ENCODE measurements at regions not wholly inside any gene's neighbourhood (a gene's known extent, or its start where the extent isn't known, plus 50 kb on each side); places are given as distances from the start of the nearest gene placed in this dataset.
A peak's percentile ranks its signal among the peaks of the same experiment; 100 is the strongest.

GRCh38 chr1:173408886-173409285 is 68.2 kb upstream of the PRDX6 start:
- Histone ChIP-seq H3K4me1 (ENCODE audit: insufficient read depth, low read length) (peaks cover 23% of the 10 kb centered on the region), H3K36me3 (ENCODE audit: insufficient read depth, low read length) (peaks cover 6% of the 10 kb centered on the region), H3K27ac (ENCODE audit: low read depth in 1 of 2, low read length in 2 of 2) (no peak overlapping the region), H3K4me3 (ENCODE audit: low read length) (no peak overlapping the region), H3K27me3 (ENCODE audit: control insufficient read depth in 1 of 2, insufficient read depth in 2 of 2, low read length in 2 of 2) (no peaks in the 10 kb centered on the region), H3K9me3 (ENCODE audit: control insufficient read depth in 1 of 2, insufficient read depth in 1 of 2, low read length in 2 of 2) (no peaks in the 10 kb centered on the region)
- Mint-ChIP-seq H3K27ac (no peak overlapping the region), H3K4me3 (no peak overlapping the region), H3K9me3 (no peaks in the 10 kb centered on the region), H3K27me3 (no peaks in the 10 kb centered on the region), H3K4me1 (ENCODE audit: low read depth) (peaks cover 35% of the 10 kb centered on the region), H3K36me3 (ENCODE audit: low read depth) (peaks cover 4% of the 10 kb centered on the region)
- TF ChIP-seq, protein P1, sequence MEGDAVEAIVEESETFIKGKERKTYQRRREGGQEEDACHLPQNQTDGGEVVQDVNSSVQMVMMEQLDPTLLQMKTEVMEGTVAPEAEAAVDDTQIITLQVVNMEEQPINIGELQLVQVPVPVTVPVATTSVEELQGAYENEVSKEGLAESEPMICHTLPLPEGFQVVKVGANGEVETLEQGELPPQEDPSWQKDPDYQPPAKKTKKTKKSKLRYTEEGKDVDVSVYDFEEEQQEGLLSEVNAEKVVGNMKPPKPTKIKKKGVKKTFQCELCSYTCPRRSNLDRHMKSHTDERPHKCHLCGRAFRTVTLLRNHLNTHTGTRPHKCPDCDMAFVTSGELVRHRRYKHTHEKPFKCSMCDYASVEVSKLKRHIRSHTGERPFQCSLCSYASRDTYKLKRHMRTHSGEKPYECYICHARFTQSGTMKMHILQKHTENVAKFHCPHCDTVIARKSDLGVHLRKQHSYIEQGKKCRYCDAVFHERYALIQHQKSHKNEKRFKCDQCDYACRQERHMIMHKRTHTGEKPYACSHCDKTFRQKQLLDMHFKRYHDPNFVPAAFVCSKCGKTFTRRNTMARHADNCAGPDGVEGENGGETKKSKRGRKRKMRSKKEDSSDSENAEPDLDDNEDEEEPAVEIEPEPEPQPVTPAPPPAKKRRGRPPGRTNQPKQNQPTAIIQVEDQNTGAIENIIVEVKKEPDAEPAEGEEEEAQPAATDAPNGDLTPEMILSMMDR (IDR thresholded peaks at IDR 0.05) = no peak
- POLR2A ChIA-PET = no interaction called here
- DNase-seq (no peak), ATAC-seq (ENCODE audit: poor library complexity) (no peak)
- intact Hi-C loops (cut with DNase I, micrococcal nuclease) = no loop called here
- CTCF ChIA-PET = no interaction called here

DNA sequence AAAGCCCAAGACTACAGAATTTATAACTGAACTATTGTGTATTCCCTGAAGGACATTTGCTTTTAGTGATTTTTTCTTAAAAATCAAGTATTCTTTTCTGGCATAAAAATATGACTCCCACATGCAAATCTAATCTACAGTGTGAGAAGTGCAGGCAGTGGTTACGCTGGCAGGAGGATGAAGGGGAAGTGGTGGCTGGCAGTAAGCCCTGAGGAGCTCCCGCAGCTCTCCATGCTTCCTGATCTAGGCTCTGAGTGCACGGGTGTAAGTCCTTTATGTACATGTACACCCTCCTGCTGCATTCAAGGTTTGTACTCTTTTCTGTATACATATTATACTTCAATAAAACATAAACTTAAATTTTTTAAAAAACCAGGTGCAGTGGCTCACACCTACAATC is 67.5 kb upstream of the PRDX6 start:
- Mint-ChIP-seq H3K27ac (peak overlapping the region; percentile 56), H3K27me3 (no peaks in the 10 kb centered on the region), H3K4me1 (ENCODE audit: low read depth) (peaks cover 35% of the 10 kb centered on the region), H3K9me3 (no peaks in the 10 kb centered on the region), H3K36me3 (ENCODE audit: low read depth) (peaks cover 4% of the 10 kb centered on the region), H3K4me3 (no peak overlapping the region)
- Histone ChIP-seq H3K36me3 (ENCODE audit: insufficient read depth, low read length) (peaks cover 6% of the 10 kb centered on the region), H3K4me1 (ENCODE audit: insufficient read depth, low read length) (peaks cover 23% of the 10 kb centered on the region), H3K9me3 (ENCODE audit: control insufficient read depth in 1 of 2, insufficient read depth in 1 of 2, low read length in 2 of 2) (no peaks in the 10 kb centered on the region), H3K27ac (ENCODE audit: low read depth in 1 of 2, low read length in 2 of 2) (no peak overlapping the region), H3K27me3 (ENCODE audit: control insufficient read depth in 1 of 2, insufficient read depth in 2 of 2, low read length in 2 of 2) (no peaks in the 10 kb centered on the region), H3K4me3 (ENCODE audit: low read length) (no peak overlapping the region)
- ATAC-seq (ENCODE audit: poor library complexity) = peak; percentile 71
- POLR2A ChIA-PET = no interaction called here
- intact Hi-C loops (cut with DNase I, micrococcal nuclease) = no loop called here
- peak in 4 of 14 experiments; percentile 40 to 57 (median 52) for DNase-seq
- CTCF ChIA-PET = no interaction called here
- TF ChIP-seq, protein P1 (IDR thresholded peaks at IDR 0.05) = no peak

- no peaks in the 10 kb centered on the region for H3K9me3 Mint-ChIP-seq
- TF ChIP-seq, protein P1 (IDR thresholded peaks at IDR 0.05) = no peak
- Histone ChIP-seq H3K27ac (ENCODE audit: low read depth in 1 of 2, low read length in 2 of 2) (no peak overlapping the region), H3K9me3 (ENCODE audit: control insufficient read depth in 1 of 2, insufficient read depth in 1 of 2, low read length in 2 of 2) (no peaks in the 10 kb centered on the region), H3K27me3 (ENCODE audit: control insufficient read depth in 1 of 2, insufficient read depth in 2 of 2, low read length in 2 of 2) (no peaks in the 10 kb centered on the region), H3K36me3 (ENCODE audit: insufficient read depth, low read length) (peaks cover 6% of the 10 kb centered on the region), H3K4me1 (ENCODE audit: insufficient read depth, low read length) (peaks cover 23% of the 10 kb centered on the region), H3K4me3 (ENCODE audit: low read length) (no peak overlapping the region)
- peak overlapping the region; percentile 56 for H3K27ac Mint-ChIP-seq
- peaks cover 10% of the 10 kb centered on the region for H3K36me3 Mint-ChIP-seq (ENCODE audit: low read depth)
- no peak overlapping the region for H3K4me3 Mint-ChIP-seq
- ATAC-seq (ENCODE audit: poor library complexity) (peak; percentile 66), DNase-seq (peak in 3 of 14 experiments; percentile 31 to 64 (median 38))
- POLR2A ChIA-PET = no interaction called here
- intact Hi-C loops (cut with DNase I, micrococcal nuclease) = no loop called here
- H3K27me3 Mint-ChIP-seq = no peaks in the 10 kb centered on the region
- CTCF ChIA-PET = no interaction called here
- peaks cover 35% of the 10 kb centered on the region for H3K4me1 Mint-ChIP-seq (ENCODE audit: low read depth)
Measured at GRCh38 chr1:173410133-173410793, 66.9 kb upstream of the PRDX6 start.
